ENCODE measurements at regions not wholly inside any gene's neighbourhood (a gene's known extent, or its start where the extent isn't known, plus 50 kb on each side); places are given as distances from the start of the nearest gene placed in this dataset.

DNA sequence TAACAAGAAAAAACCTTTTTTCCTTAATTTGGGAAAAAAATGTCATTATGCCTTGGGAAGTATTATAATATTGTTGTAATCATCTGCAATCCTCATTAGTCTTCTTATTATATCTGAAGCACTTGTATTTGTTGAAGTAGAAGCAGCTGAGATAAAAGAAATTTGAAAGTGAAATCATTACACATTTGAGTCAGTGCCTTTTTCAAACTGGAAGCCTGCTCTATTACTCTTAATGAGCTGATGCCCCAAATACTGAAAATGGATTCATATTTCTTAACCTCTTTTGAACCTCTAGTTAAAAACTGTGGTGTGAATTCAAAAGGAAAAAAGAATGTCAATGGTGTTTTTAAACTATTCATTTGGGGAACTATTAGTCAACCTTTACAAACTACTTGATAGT lies 1027.7 kb downstream of the NR2F1-AS1 start:
- no peak for TF ChIP-seq POLR2A (IDR thresholded peaks at IDR 0.05; ENCODE audit: low read length)
- TF ChIP-seq GATA1 (IDR thresholded peaks at IDR 0.05; ENCODE audit: low read depth, low read length), result no peak
